GM12878 (cell line): ENCODE measurements at regions not wholly inside any gene's neighbourhood (a gene's known extent, or its start where the extent isn't known, plus 50 kb on each side); places are given as distances from the start of the nearest gene placed in this dataset.

ENCODE experiments used
- ATAC-seq: fragments of 200-7000 bp; cut with Tn5 transposase; 3 replicates; pipeline ENCODE4 v1.9.1; 2020; ENCODE audit warnings: mild to moderate bottlenecking, moderate library complexity
- BruUV-seq: library from RNA; stranded (reverse); fragments of 400-500 nt; replicated peaks from 2 replicates; lab custom pipeline; 2021; lab: Mats Ljungman, UMichigan
- CTCF ChIA-PET: fragments of 300-600 bp; sonication (Branson Sonifier 250); formaldehyde crosslinking; extraction: SDS; loops from one replicate; lab custom pipeline; 2021; ENCODE audit warnings: inconsistent platforms; lab: Yijun Ruan, JAX
- POLR2A ChIA-PET: fragments of 350-600 bp; formaldehyde crosslinking; extraction: SDS; loops from one replicate; lab custom pipeline; 2021; ENCODE audit warnings: inconsistent platforms; lab: Charles Lee
- RAD21 ChIA-PET: fragments of 300-600 bp; sonication (Branson Sonifier 250); formaldehyde crosslinking; loops from one replicate; lab custom pipeline; 2023; ENCODE audit warnings: antibody characterized with exemption; ENCODE audit not compliant: unreplicated experiment; lab: Charles Lee
- SMC1A ChIA-PET: fragments of 300-600 bp; sonication (Branson Sonifier 250); formaldehyde crosslinking; loops from one replicate; lab custom pipeline; 2023; ENCODE audit not compliant: unreplicated experiment, uncharacterized antibody; lab: Charles Lee
- DNase-seq: peaks from one replicate; pipeline ENCODE4 v3.0.0-alpha.2; 2011; ENCODE audit warnings: low read depth, low spot score
- FAIRE-seq: peaks from 3 replicates; lab custom pipeline; 2011; peaks lifted over from hg19 to GRCh38; lab: Jason Lieb, UNC
- H2AFZ ChIP-seq: 2 replicates; pipeline ENCODE4 v1.6.0; 2011; ENCODE audit warnings: low read depth, low read length, control low read depth; ENCODE audit not compliant: control insufficient read depth
- H3K27ac ChIP-seq: 2 replicates; pipeline ENCODE4 v1.5.1; 2011; ENCODE audit warnings: control low read depth; ENCODE audit not compliant: control insufficient read depth, insufficient read depth
- H3K27me3 ChIP-seq, 2 experiments: replicated peaks in 1 of 2; 2 replicates each; pipeline versions ENCODE4 v1.6.0 to v1.6.1; 2011; ENCODE audit warnings: low read length in 1 of 2; ENCODE audit not compliant: control insufficient read depth in 2 of 2, insufficient read depth in 2 of 2
- H3K36me3 ChIP-seq, 2 experiments: 2 replicates each; pipeline ENCODE4 v1.5.1; 2011; ENCODE audit warnings: low read length in 1 of 2; ENCODE audit not compliant: control insufficient read depth in 2 of 2, insufficient read depth in 2 of 2
- H3K4me1 ChIP-seq: 2 replicates; pipeline ENCODE4 v1.6.1; 2011; ENCODE audit warnings: mild to moderate bottlenecking, low read length, moderate library complexity, mixed read lengths; ENCODE audit not compliant: control insufficient read depth, insufficient read depth
- H3K4me2 ChIP-seq: 2 replicates; pipeline ENCODE4 v1.6.0; 2011; ENCODE audit warnings: control low read depth; ENCODE audit not compliant: control insufficient read depth, insufficient read depth
- H3K4me3 ChIP-seq: fragments of 200-600 bp; sonication (generic); 2 replicates; pipeline ENCODE4 v1.5.1; 2016
- H3K79me2 ChIP-seq: 2 replicates; pipeline ENCODE4 v1.6.0; 2011; ENCODE audit warnings: low read length; ENCODE audit not compliant: control insufficient read depth, insufficient read depth
- H3K9ac ChIP-seq: 2 replicates; pipeline ENCODE4 v1.8.0; 2011; ENCODE audit warnings: low read length, control low read depth, mixed read lengths; ENCODE audit not compliant: control insufficient read depth, insufficient read depth
- H3K9me3 ChIP-seq: replicated peaks from 3 replicates; pipeline ENCODE4 v1.5.1; 2011; ENCODE audit warnings: mild to moderate bottlenecking, low read length; ENCODE audit not compliant: control insufficient read depth, insufficient read depth
- H4K20me1 ChIP-seq: 2 replicates; pipeline ENCODE4 v1.6.0; 2011; ENCODE audit not compliant: control insufficient read depth, insufficient read depth
- CREB1 ChIP-seq: IDR thresholded peaks from 2 replicates; pipeline ENCODE4 v1.6.1; 2012; ENCODE audit warnings: low read depth, mild to moderate bottlenecking, inconsistent platforms
- CTCF ChIP-seq, 3 experiments: IDR thresholded peaks in 2 of 3; conservative IDR thresholded peaks in 1 of 3; 2 replicates each; pipeline ENCODE4 v1.5.1; 2011; ENCODE audit warnings: low read depth in 3 of 3, low read length in 3 of 3, mild to moderate bottlenecking in 3 of 3, control low read depth in 2 of 3, moderate library complexity in 2 of 3, inconsistent platforms in 1 of 3, mixed read lengths in 1 of 3; ENCODE audit not compliant: control insufficient read depth in 2 of 3, insufficient read depth in 1 of 3; ENCODE audit errors: extremely low read depth in 1 of 3
- DPF2 ChIP-seq: fragments of 450-650 bp; IDR thresholded peaks from 2 replicates; pipeline ENCODE4 v1.6.1; 2017; ENCODE audit warnings: mild to moderate bottlenecking
- EZH2 ChIP-seq: IDR thresholded peaks from 2 replicates; pipeline ENCODE4 v1.6.1; 2012; ENCODE audit warnings: low read depth, mild to moderate bottlenecking, control low read depth, inconsistent platforms, low read length, borderline replicate concordance; ENCODE audit not compliant: control insufficient read depth
- JUNB ChIP-seq: IDR thresholded peaks from 2 replicates; pipeline ENCODE4 v1.6.1; 2016; ENCODE audit warnings: antibody characterized with exemption, mild to moderate bottlenecking
- JUND ChIP-seq: IDR thresholded peaks from 2 replicates; pipeline ENCODE4 v1.6.1; 2012; ENCODE audit warnings: low read depth, mild to moderate bottlenecking, low read length, improper control_type of control experiment, moderate library complexity
- KAT2A ChIP-seq: conservative IDR thresholded peaks from 2 replicates; pipeline ENCODE4 v1.6.1; 2011; ENCODE audit warnings: low read depth, low read length; ENCODE audit not compliant: control insufficient read depth
- MEF2A ChIP-seq: IDR thresholded peaks from 2 replicates; pipeline ENCODE4 v1.6.1; 2011; ENCODE audit warnings: low read depth, mild to moderate bottlenecking, low read length, moderate library complexity; ENCODE audit not compliant: insufficient read depth
- MTA3 ChIP-seq: IDR thresholded peaks from 2 replicates; pipeline ENCODE4 v1.6.1; 2012; ENCODE audit warnings: low read length, inconsistent platforms, borderline replicate concordance
- MXI1 ChIP-seq: fragments of 150-350 bp; IDR thresholded peaks from 2 replicates; pipeline ENCODE4 v1.6.1; 2011; ENCODE audit warnings: low read depth, mild to moderate bottlenecking, inconsistent platforms, low read length, improper control_type of control experiment
- MYB ChIP-seq: fragments of 150-350 bp; IDR thresholded peaks from 2 replicates; pipeline ENCODE4 v1.6.1; 2014; ENCODE audit warnings: mild to moderate bottlenecking, low read depth, low read length, borderline replicate concordance
- NFYA ChIP-seq: IDR thresholded peaks from 2 replicates; pipeline ENCODE4 v1.6.1; 2011; ENCODE audit warnings: low read depth, mild to moderate bottlenecking, low read length, improper control_type of control experiment, borderline replicate concordance
- NR2C2 ChIP-seq: IDR thresholded peaks from 2 replicates; pipeline ENCODE4 v1.6.1; 2011; ENCODE audit warnings: borderline replicate concordance, low read depth; ENCODE audit not compliant: control insufficient read depth, insufficient read length
- POLR2AphosphoS2 ChIP-seq: IDR thresholded peaks from 2 replicates; pipeline ENCODE4 v1.6.1; 2011; ENCODE audit warnings: low read depth, mild to moderate bottlenecking, low read length, improper control_type of control experiment, moderate library complexity
- PRDM15 ChIP-seq: fragments of 450-650 bp; formaldehyde crosslinking; IDR thresholded peaks from 2 replicates; pipeline ENCODE4 v1.4.0; 2020; ENCODE audit warnings: mild to moderate bottlenecking, moderate library complexity
- RAD51 ChIP-seq: fragments of 450-650 bp; IDR thresholded peaks from 2 replicates; pipeline ENCODE4 v1.6.1; 2016; ENCODE audit warnings: moderate library complexity, mild to moderate bottlenecking, inconsistent platforms
- SUPT20H ChIP-seq: IDR thresholded peaks from 2 replicates; pipeline ENCODE4 v1.6.1; 2011; ENCODE audit warnings: low read depth, mild to moderate bottlenecking, low read length, moderate library complexity, borderline replicate concordance; ENCODE audit not compliant: control insufficient read depth
- ZNF622 ChIP-seq: fragments of 450-650 bp; IDR thresholded peaks from 2 replicates; pipeline ENCODE4 v1.6.1; 2017; ENCODE audit warnings: mild to moderate bottlenecking, inconsistent platforms
- ZZZ3 ChIP-seq: IDR thresholded peaks from 2 replicates; pipeline ENCODE4 v1.6.1; 2011; ENCODE audit warnings: low read depth; ENCODE audit not compliant: control insufficient read depth, insufficient read length
- WGBS: methylation state at CpG from one replicate; pipeline ENCODE4 v1.1.6; 2016; ENCODE audit warnings: low lambda C conversion rate; ENCODE audit not compliant: insufficient replicate concordance, insufficient coverage; ENCODE audit errors: missing lambda C conversion rate; 5-methylcytosine and 5-hydroxymethylcytosine counted together
- in situ Hi-C: fragments of 300-500 bp; cut with MboI; formaldehyde crosslinking; loops from 9 replicates; pipeline ENCODE4 v1.14.3; 2018; ENCODE audit warnings: mixed read lengths
- intact Hi-C: fragments of 100-400 bp; cut with micrococcal nuclease; formaldehyde crosslinking; loops from one replicate; pipeline ENCODE4 v1.14.2; 2022; ENCODE audit not compliant: unreplicated experiment
- TF ChIP-seq, protein P1 (sequence below): IDR thresholded peaks from 2 replicates; pipeline ENCODE4 v1.6.1; 2011; ENCODE audit warnings: mild to moderate bottlenecking, low read depth, low read length, moderate library complexity; ENCODE audit not compliant: insufficient replicate concordance

GRCh38 chr12:65769880-65770279 is 54.4 kb upstream of the HMGA2 start:
- Histone ChIP-seq H2AFZ (no peak overlapping the region), H3K9me3 (no peaks in the 10 kb centered on the region), H3K4me1 (no peaks in the 10 kb centered on the region), H4K20me1 (no peaks in the 10 kb centered on the region), H3K27ac (no peak overlapping the region), H3K36me3 (no peaks in the 10 kb centered on the region), H3K4me2 (no peak overlapping the region), H3K27me3 (no peaks in the 10 kb centered on the region; a peak in 1 of 4 replicates), H3K79me2 (no peaks in the 10 kb centered on the region), H3K4me3 (no peak overlapping the region), H3K9ac (no peak overlapping the region)
- ATAC-seq: no peak
- FAIRE-seq: no peak
- WGBS: 81% methylated on average over 6 of the region's 6 CpGs
- no TSS peak for BruUV-seq
- in situ Hi-C loops: no loop called here
- ChIA-PET SMC1A (interaction anchor here (0.6 to 1.0 kb wide), 3 partner anchors 18 to 789 kb away, joined by 3 to 4 read pairs (median 3); no protein-coding TSS in a partner anchor), CTCF (no interaction called here), RAD21 (no interaction called here), POLR2A (no interaction called here)
- DNase-seq: no peak
- intact Hi-C loops: no loop called here
- TF ChIP-seq PRDM15 (CRISPR knock-in tag) (no peak), POLR2AphosphoS2 (no peak), NR2C2 (no peak), CREB1 (no peak), ZZZ3 (no peak), RAD51 (no peak), MYB (no peak), KAT2A (no peak), DPF2 (no peak), JUNB (no peak), SUPT20H (no peak), MEF2A (no peak), NFYA (no peak), ZNF622 (no peak), MXI1 (no peak), CTCF (IDR thresholded peaks at IDR 0.05 in 2 of 3, conservative IDR thresholded peaks at IDR 0.05 in 1 of 3; ENCODE audit: control insufficient read depth in 2 of 3, extremely low read depth in 1 of 3, insufficient read depth in 1 of 3, low read depth in 3 of 3, low read length in 3 of 3) (no peak), JUND (no peak), EZH2 (no peak), MTA3 (no peak)
- TF ChIP-seq, protein P1, sequence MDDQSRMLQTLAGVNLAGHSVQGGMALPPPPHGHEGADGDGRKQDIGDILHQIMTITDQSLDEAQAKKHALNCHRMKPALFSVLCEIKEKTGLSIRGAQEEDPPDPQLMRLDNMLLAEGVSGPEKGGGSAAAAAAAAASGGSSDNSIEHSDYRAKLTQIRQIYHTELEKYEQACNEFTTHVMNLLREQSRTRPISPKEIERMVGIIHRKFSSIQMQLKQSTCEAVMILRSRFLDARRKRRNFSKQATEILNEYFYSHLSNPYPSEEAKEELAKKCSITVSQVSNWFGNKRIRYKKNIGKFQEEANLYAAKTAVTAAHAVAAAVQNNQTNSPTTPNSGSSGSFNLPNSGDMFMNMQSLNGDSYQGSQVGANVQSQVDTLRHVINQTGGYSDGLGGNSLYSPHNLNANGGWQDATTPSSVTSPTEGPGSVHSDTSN: no peak
